ENCODE measurements at regions not wholly inside any gene's neighbourhood (a gene's known extent, or its start where the extent isn't known, plus 50 kb on each side); places are given as distances from the start of the nearest gene placed in this dataset.

DNA sequence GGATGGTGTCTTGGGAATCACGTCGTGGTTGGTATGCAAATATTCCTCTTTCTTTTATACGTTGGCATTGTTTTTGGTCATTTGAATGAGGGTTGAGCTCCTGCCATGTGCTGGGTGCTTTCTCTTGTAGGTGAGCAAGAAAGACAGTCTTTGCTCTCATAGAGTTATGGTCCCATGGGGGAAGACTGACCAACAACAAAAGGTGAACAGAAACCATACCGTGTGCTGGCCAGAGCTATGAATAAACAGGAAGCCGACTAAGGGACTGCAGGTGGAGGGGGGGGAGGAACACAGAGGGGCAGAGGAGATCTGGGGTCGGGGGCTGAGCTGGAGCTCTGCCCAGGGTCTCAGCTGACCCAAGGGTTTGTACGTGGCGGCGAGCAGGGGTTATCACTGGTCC lies 245.3 kb downstream of the CTTN start:
- TF ChIP-seq EP300 (conservative IDR thresholded peaks at IDR 0.05; ENCODE audit: poor library complexity, severe bottlenecking) = no peak
- TF ChIP-seq, protein P1, sequence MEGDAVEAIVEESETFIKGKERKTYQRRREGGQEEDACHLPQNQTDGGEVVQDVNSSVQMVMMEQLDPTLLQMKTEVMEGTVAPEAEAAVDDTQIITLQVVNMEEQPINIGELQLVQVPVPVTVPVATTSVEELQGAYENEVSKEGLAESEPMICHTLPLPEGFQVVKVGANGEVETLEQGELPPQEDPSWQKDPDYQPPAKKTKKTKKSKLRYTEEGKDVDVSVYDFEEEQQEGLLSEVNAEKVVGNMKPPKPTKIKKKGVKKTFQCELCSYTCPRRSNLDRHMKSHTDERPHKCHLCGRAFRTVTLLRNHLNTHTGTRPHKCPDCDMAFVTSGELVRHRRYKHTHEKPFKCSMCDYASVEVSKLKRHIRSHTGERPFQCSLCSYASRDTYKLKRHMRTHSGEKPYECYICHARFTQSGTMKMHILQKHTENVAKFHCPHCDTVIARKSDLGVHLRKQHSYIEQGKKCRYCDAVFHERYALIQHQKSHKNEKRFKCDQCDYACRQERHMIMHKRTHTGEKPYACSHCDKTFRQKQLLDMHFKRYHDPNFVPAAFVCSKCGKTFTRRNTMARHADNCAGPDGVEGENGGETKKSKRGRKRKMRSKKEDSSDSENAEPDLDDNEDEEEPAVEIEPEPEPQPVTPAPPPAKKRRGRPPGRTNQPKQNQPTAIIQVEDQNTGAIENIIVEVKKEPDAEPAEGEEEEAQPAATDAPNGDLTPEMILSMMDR (IDR thresholded peaks at IDR 0.05; ENCODE audit: poor library complexity, severe bottlenecking) = no peak
- no peak for TF ChIP-seq SMC3 (conservative IDR thresholded peaks at IDR 0.05; ENCODE audit: poor library complexity)
- TF ChIP-seq RAD21 (conservative IDR thresholded peaks at IDR 0.05) = no peak
- TF ChIP-seq MXI1 (conservative IDR thresholded peaks at IDR 0.05; ENCODE audit: poor library complexity, severe bottlenecking) = no peak
- no peak for TF ChIP-seq EZH2 (IDR thresholded peaks at IDR 0.05; ENCODE audit: borderline replicate concordance, insufficient read depth, low read length, poor library complexity, severe bottlenecking)
- TF ChIP-seq POLR2AphosphoS5 (IDR thresholded peaks at IDR 0.05) = no peak
- no peak for TF ChIP-seq TAF1 (IDR thresholded peaks at IDR 0.05; ENCODE audit: low read depth)
- TF ChIP-seq, protein P2, sequence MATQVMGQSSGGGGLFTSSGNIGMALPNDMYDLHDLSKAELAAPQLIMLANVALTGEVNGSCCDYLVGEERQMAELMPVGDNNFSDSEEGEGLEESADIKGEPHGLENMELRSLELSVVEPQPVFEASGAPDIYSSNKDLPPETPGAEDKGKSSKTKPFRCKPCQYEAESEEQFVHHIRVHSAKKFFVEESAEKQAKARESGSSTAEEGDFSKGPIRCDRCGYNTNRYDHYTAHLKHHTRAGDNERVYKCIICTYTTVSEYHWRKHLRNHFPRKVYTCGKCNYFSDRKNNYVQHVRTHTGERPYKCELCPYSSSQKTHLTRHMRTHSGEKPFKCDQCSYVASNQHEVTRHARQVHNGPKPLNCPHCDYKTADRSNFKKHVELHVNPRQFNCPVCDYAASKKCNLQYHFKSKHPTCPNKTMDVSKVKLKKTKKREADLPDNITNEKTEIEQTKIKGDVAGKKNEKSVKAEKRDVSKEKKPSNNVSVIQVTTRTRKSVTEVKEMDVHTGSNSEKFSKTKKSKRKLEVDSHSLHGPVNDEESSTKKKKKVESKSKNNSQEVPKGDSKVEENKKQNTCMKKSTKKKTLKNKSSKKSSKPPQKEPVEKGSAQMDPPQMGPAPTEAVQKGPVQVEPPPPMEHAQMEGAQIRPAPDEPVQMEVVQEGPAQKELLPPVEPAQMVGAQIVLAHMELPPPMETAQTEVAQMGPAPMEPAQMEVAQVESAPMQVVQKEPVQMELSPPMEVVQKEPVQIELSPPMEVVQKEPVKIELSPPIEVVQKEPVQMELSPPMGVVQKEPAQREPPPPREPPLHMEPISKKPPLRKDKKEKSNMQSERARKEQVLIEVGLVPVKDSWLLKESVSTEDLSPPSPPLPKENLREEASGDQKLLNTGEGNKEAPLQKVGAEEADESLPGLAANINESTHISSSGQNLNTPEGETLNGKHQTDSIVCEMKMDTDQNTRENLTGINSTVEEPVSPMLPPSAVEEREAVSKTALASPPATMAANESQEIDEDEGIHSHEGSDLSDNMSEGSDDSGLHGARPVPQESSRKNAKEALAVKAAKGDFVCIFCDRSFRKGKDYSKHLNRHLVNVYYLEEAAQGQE (IDR thresholded peaks at IDR 0.05; ENCODE audit: borderline replicate concordance) = no peak
